GM12874 (cell line): ENCODE measurements at regions not wholly inside any gene's neighbourhood (a gene's known extent, or its start where the extent isn't known, plus 50 kb on each side); places are given as distances from the start of the nearest gene placed in this dataset.

Source experiments
- CTCF ChIP-seq: IDR thresholded peaks from 2 replicates; pipeline ENCODE4 v1.5.1; 2011; ENCODE audit warnings: low read depth, mild to moderate bottlenecking, control low read depth, low read length, moderate library complexity; ENCODE audit not compliant: insufficient read depth

- TF ChIP-seq CTCF, result no peak
These were observed 146.2 kb downstream of the AKAP11 start for GRCh38 chr13:42418184-42418583.

DNA sequence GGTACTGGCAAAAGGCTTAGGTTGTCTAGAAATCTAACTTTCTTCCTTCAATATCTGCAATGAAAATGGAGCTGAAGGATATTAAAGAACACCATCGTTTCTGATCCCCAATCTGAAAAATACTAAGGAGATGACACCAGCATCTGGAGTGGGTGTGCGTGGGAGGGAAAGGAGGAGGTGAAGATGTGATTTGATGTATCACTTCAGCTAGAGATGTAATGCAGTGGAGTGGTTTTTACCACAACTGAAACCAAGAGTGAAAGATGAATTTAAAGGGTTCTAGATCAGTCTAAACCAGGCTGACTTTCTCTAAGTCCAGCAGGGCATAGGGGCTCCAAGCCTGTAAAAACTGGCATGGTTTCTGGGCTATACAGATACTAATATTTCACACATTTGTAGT lies 148.4 kb downstream of the AKAP11 start:
- TF ChIP-seq CTCF, result no peak

DNA sequence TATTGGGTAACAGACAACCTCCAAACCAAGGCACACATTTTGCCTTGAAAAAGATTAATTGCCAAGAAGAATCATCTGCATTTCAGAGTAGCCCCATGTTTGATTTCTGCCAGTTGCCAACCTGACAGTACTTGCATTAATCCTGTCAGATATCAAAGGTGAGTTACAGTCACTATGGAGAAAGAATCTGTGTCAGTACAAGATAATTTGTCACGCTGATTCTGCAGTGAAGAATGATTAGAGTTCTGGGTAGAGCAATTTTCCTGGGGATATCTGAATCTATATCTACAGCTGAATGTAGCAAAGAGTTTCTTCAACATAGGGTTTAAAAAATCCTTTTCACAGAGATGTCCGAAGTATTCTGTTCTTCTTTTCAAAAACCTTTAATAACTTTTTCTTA lies 150.7 kb downstream of the AKAP11 start:
- no peak for TF ChIP-seq CTCF

DNA sequence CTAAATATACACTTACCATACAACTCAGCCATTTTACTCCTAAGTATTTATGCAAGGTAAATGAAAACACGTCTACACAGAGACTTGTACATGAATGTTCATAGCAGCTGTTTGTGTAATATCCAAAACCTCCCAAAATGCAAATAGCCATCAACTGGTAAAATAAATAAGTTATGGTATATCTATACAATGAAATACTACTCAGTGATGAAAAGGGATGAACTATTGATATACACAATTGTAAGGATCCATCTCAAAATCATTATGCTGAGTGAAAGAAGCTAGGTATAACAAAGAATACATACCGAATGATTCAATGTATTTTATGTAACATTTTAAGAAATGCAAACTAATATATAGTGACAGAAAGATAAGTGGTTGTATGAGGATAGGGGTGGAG lies 149.8 kb upstream of the TNFSF11 start:
- TF ChIP-seq CTCF, result no peak

- no peak for TF ChIP-seq CTCF
These were observed 128.6 kb upstream of the TNFSF11 start for GRCh38 chr13:42445354-42445753.

DNA sequence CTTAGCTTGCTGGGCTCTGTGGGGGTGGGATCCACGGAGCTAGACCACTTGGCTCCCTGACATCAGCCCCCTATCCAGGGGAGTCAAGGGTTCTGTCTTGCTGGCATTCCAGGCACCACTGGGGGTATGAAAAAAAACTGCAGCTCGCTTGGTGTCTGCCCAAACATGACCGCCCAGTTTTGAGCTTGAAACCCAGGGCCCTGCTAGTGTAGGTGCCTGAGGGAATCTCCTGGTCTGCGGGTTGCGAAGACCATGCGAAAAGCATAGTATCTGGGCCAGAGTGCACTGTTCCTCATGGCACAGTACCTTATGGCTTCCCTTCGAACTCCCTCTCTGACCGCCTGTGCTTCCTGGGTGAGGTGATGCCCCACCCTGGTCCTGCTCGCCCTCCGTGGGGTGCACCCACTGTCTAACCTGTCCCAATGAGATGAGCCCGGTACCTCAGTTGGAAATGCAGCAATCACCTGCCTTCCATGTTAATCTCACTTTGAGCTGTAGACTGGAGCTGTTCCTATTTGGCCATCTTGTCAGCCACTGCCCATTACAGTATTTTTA lies 120.8 kb upstream of the TNFSF11 start:
- no peak for TF ChIP-seq CTCF

GRCh38 chr13:42454749-42455148 lies 119.2 kb upstream of the TNFSF11 start:
- no peak for TF ChIP-seq CTCF
